GM12892 (cell line): ENCODE measurements at regions not wholly inside any gene's neighbourhood (a gene's known extent, or its start where the extent isn't known, plus 50 kb on each side); places are given as distances from the start of the nearest gene placed in this dataset.

Experiments used
- POLR2A ChIP-seq: IDR thresholded peaks from 2 replicates; pipeline ENCODE4 v1.6.1; 2011; ENCODE audit warnings: low read depth, low read length, control low read depth
- POLR2AphosphoS5 ChIP-seq: IDR thresholded peaks from 2 replicates; pipeline ENCODE4 v1.6.1; 2011; ENCODE audit warnings: low read depth, low read length, control low read depth
- TAF1 ChIP-seq: IDR thresholded peaks from 2 replicates; pipeline ENCODE4 v1.6.1; 2011; ENCODE audit warnings: low read depth, mild to moderate bottlenecking, control low read depth, low read length, borderline replicate concordance

DNA sequence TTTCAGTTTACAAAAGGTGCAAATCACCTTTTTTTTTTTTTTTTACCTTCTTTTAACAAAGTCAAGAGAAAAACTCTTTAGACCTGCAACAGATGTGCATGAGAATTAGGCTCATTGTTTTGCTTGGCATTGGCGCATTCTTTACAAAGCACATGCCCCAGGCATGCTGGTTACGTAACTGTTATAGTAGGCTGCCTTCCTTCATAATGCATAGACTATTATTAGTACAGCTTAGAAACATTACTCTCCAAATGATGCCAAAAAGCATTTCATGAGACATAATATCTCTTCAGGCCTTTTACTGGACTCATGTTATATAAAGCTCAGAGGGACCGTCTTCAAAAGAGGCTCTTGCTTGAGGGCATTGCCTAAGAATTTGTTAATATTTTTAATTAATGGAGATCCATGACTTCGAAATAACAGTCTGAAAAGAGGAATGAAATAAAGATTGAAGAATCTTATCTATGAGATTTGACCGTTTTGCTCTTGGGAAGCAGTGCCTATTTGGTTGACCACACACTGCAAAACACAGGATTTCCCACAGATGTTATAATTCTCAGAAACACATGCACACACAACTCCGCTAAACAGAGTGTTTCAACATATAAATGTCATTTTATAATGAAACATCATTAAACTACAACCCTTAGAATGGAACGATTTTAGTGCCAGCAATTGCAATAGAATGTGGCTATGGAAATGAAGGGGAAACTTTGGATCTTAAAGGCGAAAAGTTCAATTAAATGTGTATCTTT lies 478.7 kb downstream of the PRR16 start:
- no peak for TF ChIP-seq POLR2A
- TF ChIP-seq POLR2AphosphoS5, result no peak
- no peak for TF ChIP-seq TAF1
